GM21786 (cell line): ENCODE measurements at regions not wholly inside any gene's neighbourhood (a gene's known extent, or its start where the extent isn't known, plus 50 kb on each side); places are given as distances from the start of the nearest gene placed in this dataset.

Experiments
- ATAC-seq: cut with Tn5 transposase; IDR thresholded peaks from one replicate; pipeline ENCODE4 v1.9.1; 2021; ENCODE audit not compliant: unreplicated experiment

DNA sequence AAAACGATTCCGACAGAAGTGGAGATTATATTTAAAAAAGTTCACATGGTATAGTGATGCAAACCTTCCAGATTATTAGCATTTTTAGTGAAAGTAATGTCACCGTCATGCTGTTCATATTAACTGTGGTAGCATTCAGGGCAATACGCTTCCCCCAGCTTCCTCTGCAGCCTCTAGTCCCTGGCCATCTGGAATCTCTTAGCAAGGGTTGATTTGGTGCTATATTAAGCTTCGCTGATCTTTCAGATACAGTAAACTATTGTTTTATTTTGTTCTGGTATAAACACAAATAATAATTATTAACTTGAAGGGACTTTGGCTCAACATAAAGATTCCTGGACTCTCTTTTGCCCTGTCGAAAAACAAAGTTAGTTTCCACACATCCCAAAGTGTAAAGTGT is 1080.5 kb upstream of the TENM3 start:
- no peak for ATAC-seq

GRCh38 chr4:181166742-181167399 is 1076.3 kb upstream of the TENM3 start:
- ATAC-seq = no peak

GRCh38 chr4:181168011-181168805 is 1075.0 kb upstream of the TENM3 start:
- no peak for ATAC-seq

DNA sequence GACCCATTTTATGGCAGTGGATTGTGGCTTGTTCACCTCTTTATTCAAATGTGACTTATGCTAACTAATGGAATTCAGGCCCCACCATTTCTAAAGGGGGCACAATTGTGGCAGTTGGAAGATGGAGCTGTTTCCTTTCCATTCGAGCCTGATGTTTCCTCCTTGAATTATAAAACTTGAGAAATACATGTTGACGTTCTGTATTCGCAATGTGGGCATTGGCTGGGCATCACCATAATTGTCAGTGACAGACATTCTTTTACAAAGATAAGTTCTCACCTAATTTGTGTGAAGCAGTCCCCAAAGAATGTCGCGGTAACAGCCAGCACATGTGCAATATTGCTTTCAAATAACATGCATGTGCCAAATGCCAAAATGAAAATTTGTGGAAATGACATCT is 1070.2 kb upstream of the TENM3 start:
- ATAC-seq = no peak

DNA sequence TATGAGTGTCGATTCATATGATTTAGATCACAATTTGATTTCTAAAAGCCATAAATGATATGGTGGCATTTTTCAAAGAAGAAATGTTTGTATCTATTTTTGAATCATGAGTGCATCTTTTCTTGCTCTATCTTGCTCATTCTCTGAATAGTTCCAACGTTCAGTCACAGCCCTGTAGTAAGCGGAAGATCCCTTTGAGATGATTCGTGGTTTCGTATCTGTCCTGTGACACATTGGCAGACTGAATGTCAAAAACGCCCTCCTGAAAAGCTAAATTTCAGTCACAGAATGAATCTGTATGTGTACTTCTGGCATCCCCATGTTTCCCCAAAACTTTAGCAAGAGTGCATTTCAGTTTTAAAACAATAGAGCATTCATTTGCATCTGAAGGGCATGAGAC is 1066.9 kb upstream of the TENM3 start:
- ATAC-seq = no peak

DNA sequence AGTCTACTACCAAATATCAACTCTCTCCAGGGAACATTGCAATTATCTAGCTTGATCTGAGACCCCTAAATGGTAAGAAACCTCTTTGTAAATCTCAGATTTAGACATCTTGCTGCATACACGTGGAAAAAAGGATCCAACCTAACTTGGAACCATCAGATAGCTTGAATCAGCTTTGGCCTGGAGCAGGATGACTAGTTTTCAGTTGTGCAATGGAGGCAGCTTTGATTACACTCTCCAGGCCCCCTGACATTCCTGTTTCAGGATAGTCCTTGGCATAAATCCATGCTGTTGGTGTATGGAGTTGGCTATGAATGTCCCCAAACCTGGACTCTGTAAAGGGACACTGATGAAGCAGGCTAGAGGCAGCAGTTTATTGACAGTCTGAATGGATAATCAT is 1061.9 kb upstream of the TENM3 start:
- no peak for ATAC-seq

GRCh38 chr4:181189751-181190150 is 1053.5 kb upstream of the TENM3 start:
- no peak for ATAC-seq

DNA sequence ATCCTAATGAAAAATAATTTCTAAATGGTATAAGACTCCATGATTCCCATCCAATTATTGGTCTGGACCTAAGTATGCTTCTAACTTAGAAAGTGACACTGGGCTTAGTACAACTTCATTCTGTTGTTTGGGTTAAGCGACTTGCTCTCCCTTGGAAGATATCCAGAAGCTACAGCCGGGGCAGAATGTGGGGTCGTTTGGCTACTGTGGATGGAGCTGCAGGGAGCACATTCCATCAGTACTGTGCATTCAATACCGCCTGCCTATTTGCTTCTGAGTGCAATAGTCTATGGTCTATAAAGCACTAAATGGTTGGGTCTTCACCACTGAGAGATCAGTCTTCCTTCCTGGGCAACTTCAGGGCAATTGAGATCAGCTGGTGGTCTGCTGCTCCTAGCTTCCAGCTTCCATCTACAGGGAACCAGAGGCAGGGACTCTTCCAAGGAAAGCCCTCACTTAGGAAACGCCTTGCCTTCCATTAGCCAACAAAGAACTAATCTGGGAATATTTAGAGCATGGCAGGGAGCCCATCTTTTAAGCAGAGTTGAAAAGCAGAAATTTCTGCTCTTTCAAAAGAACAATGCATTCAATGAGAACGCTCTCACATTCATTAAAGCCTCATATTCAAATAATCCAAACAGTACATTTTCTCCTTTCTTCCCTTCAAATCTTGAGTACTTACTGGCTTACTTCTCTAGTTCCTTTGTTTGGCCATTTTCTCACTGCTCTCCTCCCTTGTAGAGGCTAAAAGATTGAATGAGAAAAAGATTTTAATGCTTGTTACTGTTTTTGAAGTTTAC is 1049.9 kb upstream of the TENM3 start:
- ATAC-seq = no peak

- no peak for ATAC-seq
These were observed 1049.1 kb upstream of the TENM3 start for GRCh38 chr4:181194096-181194495.

DNA sequence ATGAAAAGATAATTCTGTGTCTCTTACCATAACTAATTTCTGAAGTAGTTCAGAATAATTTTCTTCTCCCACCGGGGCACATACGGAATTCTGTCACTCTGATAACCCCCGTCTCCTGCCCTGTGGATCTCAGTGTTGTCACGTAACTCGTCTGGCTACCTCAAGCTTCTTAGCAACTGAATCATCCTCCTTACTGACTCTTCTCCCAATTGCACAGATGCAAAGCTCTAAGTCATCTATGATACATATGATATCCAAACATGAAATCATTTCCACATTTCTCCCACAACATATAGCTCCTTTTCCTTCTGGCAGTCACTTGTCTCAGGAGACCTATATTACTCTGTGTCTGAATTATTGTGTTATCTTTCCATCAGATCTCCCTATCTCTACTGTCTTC is 1043.1 kb upstream of the TENM3 start:
- no peak for ATAC-seq

GRCh38 chr4:181202240-181202639 is 1041.0 kb upstream of the TENM3 start:
- no peak for ATAC-seq

GRCh38 chr4:181204109-181204508 is 1039.1 kb upstream of the TENM3 start:
- ATAC-seq = no peak

- ATAC-seq = no peak
These were observed 1029.7 kb upstream of the TENM3 start for GRCh38 chr4:181213551-181213950.

DNA sequence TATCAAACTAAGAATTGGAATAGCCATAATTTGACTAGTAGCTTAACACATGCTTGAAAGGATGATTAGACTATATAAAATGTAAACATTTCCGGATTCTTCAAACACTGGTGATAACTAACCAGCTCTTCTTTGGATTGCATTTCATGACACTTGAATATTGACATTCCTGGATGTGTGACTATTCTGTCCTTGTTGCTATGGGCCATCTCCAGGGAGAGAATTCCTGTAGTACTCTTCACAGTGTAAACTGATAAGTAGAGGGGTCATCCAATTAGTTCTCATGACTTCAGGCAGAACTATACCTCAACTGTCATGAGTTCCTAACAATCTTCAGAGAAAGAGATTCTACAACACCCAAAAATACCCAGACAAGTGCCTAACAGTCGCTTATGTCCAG is 1026.7 kb upstream of the TENM3 start:
- no peak for ATAC-seq

- no peak for ATAC-seq
These were observed 1023.3 kb upstream of the TENM3 start for GRCh38 chr4:181219783-181220416.

DNA sequence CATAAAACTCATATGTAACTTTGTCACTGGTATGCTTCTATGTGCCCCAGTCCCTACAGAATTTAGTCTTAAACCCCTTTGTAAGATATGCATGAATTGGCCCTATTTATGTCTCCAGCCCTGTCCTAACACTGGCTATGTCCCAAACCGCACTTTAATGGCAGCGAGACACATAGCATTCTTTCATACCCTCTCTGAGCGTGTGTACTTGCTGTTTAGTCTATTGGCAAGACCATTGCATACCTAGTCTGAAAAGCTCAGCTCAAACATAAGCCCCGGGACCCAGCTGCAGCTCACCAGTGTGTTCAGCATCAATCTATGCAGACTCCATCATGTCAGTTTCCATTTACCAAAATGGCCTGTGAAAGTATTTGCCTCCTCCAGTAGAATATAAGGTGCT is 1018.4 kb upstream of the TENM3 start:
- ATAC-seq = no peak

DNA sequence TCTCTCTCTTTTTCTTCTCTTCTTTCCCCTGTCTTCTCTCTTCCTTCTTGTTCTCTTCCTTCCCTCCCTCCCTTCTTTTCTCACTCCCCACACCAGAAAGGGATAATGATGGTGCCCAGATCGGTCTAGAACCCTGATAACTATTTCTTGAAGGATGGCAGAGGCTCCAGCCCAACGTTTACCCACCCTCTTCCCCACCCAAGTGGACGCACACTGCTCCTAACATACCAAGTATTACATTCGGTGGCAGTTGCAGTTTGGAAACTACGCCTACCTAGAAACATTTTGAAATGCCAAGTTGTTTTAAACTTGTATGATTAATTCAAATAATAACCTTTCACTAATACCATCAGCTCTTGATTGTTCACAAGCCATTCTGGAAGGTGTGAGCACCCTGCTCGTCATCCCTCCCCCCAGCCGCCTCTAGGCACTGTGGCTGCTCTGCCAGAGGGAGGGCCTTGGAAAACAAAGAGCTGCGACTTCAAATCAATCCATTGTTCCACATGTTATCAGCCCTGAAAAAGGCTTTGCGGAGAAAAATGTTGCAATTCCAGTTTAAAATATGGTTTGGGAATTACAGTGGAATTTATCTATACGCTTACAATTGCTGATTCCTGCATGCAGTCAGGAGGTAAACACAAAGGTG is 1017.5 kb upstream of the TENM3 start:
- no peak for ATAC-seq

GRCh38 chr4:181234951-181235680 is 1008.1 kb upstream of the TENM3 start:
- no peak for ATAC-seq

DNA sequence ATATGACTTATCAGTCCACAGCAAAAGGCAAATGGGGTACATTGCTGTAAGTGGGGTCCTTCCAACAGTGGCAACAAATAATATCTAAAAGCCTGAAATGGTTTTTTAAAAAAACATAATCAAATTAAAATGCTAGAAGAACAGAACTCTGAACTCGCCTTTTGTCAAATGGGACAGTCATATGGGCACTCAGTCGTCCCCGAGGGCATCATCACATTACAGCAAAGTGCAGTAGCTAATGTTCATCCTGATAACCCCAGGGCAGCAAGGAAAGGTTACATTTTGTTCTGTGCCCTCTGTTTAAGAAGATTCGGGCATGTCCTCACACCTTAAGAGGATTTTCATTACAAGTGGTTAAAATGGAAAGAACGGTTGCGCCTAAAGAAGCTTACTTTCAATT is 997.9 kb upstream of the TENM3 start:
- ATAC-seq = no peak

GRCh38 chr4:181249031-181249430 is 994.2 kb upstream of the TENM3 start:
- ATAC-seq = no peak
